H1 (cell line): ENCODE measurements at regions not wholly inside any gene's neighbourhood (a gene's known extent, or its start where the extent isn't known, plus 50 kb on each side); places are given as distances from the start of the nearest gene placed in this dataset.

Experiments
- CTCF ChIA-PET: fragments of 300-600 bp; sonication (Branson Sonifier 250); formaldehyde crosslinking; loops from one replicate; lab custom pipeline; 2021; ENCODE audit not compliant: partially characterized antibody; lab: Charles Lee
- POLR2A ChIA-PET: fragments of 300-600 bp; sonication (Branson Sonifier 250); formaldehyde crosslinking; loops from one replicate; lab custom pipeline; 2021; ENCODE audit warnings: inconsistent platforms; ENCODE audit not compliant: partially characterized antibody; lab: Charles Lee
- DNase-seq, 2 experiments: peaks; one replicate each; pipeline versions ENCODE4 v3.0.0 to v3.0.0-alpha.2; 2010 to 2022; ENCODE audit warnings: low spot score in 2 of 2, low read depth in 1 of 2, mixed read lengths in 1 of 2
- FAIRE-seq: peaks from 2 replicates; lab custom pipeline; 2011; peaks lifted over from hg19 to GRCh38; lab: Jason Lieb, UNC
- H2AFZ ChIP-seq: 2 replicates; pipeline ENCODE4 v1.8.1; 2012; ENCODE audit warnings: low read length, inconsistent platforms
- H2AK5ac ChIP-seq: 2 replicates; pipeline ENCODE4 v1.6.1; 2013; ENCODE audit warnings: low read depth, low read length
- H2BK120ac ChIP-seq: replicated peaks from 2 replicates; pipeline ENCODE3; 2013; ENCODE audit warnings: low read depth, low read length, inconsistent platforms
- H2BK12ac ChIP-seq: 2 replicates; pipeline ENCODE4 v1.6.1; 2013; ENCODE audit warnings: low read depth, low read length
- H2BK15ac ChIP-seq: 2 replicates; pipeline ENCODE4 v1.6.1; 2013; ENCODE audit warnings: low read length
- H2BK20ac ChIP-seq: 2 replicates; pipeline ENCODE4 v1.6.1; 2013; ENCODE audit warnings: low read length
- H2BK5ac ChIP-seq: 2 replicates; pipeline ENCODE4 v1.6.1; 2013; ENCODE audit warnings: low read depth, low read length
- H3K14ac ChIP-seq: 2 replicates; pipeline ENCODE4 v1.6.1; 2013; ENCODE audit warnings: inconsistent platforms; ENCODE audit not compliant: insufficient read length
- H3K18ac ChIP-seq: 2 replicates; pipeline ENCODE4 v1.6.1; 2013; ENCODE audit warnings: low read length; ENCODE audit errors: extremely low read depth
- H3K23ac ChIP-seq: 2 replicates; pipeline ENCODE4 v1.6.1; 2013; ENCODE audit warnings: inconsistent platforms; ENCODE audit not compliant: insufficient read length
- H3K23me2 ChIP-seq: 2 replicates; pipeline ENCODE4 v1.6.1; 2013; ENCODE audit warnings: low read depth, low read length
- H3K27ac ChIP-seq: 2 replicates; pipeline ENCODE4 v1.6.1; 2011; ENCODE audit warnings: low read depth, low read length, inconsistent platforms
- H3K27me3 ChIP-seq, 4 experiments: replicated peaks in 1 of 4; 1 replicate in 1 of 4; 2 replicates in 3 of 4; pipeline versions ENCODE4 v1.6.1 to v1.8.1; 2011 to 2013; ENCODE audit warnings: low read length in 3 of 4, mild to moderate bottlenecking in 3 of 4, inconsistent platforms in 2 of 4, mixed read lengths in 2 of 4, moderate library complexity in 1 of 4; ENCODE audit not compliant: control insufficient read depth in 3 of 4, insufficient read depth in 3 of 4; ENCODE audit errors: extremely low read depth in 1 of 4
- H3K36me3 ChIP-seq, 4 experiments: 2 replicates each; pipeline versions ENCODE4 v1.6.1 to v1.8.1; 2011 to 2013; ENCODE audit warnings: mild to moderate bottlenecking in 4 of 4, low read length in 3 of 4, moderate library complexity in 2 of 4, control low read depth in 1 of 4, inconsistent platforms in 1 of 4; ENCODE audit not compliant: insufficient read depth in 4 of 4, control insufficient read depth in 2 of 4
- H3K4ac ChIP-seq: replicated peaks from 2 replicates; pipeline ENCODE3; 2013; ENCODE audit warnings: low read length, low read depth, mixed read lengths, inconsistent platforms; ENCODE audit not compliant: insufficient read length
- H3K4me1 ChIP-seq, 4 experiments: replicated peaks in 1 of 4; 1 replicate in 1 of 4; 2 replicates in 3 of 4; pipeline versions ENCODE4 v1.6.1 to v1.8.1; 2011 to 2013; ENCODE audit warnings: low read length in 3 of 4, inconsistent platforms in 2 of 4, mixed read lengths in 1 of 4; ENCODE audit not compliant: insufficient read depth in 4 of 4, control insufficient read depth in 3 of 4
- H3K4me2 ChIP-seq, 2 experiments: 2 replicates each; pipeline versions ENCODE4 v1.6.1 to v1.8.1; 2011 to 2013; ENCODE audit warnings: low read depth in 2 of 2, low read length in 2 of 2, control low read depth in 1 of 2, inconsistent platforms in 1 of 2, mild to moderate bottlenecking in 1 of 2; ENCODE audit not compliant: insufficient read depth in 1 of 2
- H3K4me3 ChIP-seq, 4 experiments: fragments of 200-600, 300-600 bp in 1 of 4; sonication (generic), shearing (Covaris generic), sonication (Bioruptor Twin) in 1 of 4; 2 replicates each; pipeline versions ENCODE4 v1.5.1 to v1.8.1; 2011 to 2016; ENCODE audit warnings: low read length in 4 of 4, low read depth in 3 of 4, control low read depth in 2 of 4, inconsistent platforms in 2 of 4, mild to moderate bottlenecking in 2 of 4, mixed read lengths in 1 of 4, moderate library complexity in 1 of 4; ENCODE audit not compliant: insufficient read depth in 2 of 4; ENCODE audit errors: extremely low read depth in 1 of 4
- H3K56ac ChIP-seq: replicated peaks from 2 replicates; pipeline ENCODE3; 2013; ENCODE audit warnings: low read depth, mild to moderate bottlenecking, mixed read lengths, low read length, inconsistent platforms; ENCODE audit not compliant: insufficient read length
- H3K79me1 ChIP-seq: 2 replicates; pipeline ENCODE4 v1.6.1; 2013; ENCODE audit warnings: low read depth, low read length, control low read depth
- H3K79me2 ChIP-seq, 2 experiments: 2 replicates each; pipeline versions ENCODE4 v1.6.1 to v1.8.1; 2012 to 2013; ENCODE audit warnings: low read length in 2 of 2, mild to moderate bottlenecking in 2 of 2, inconsistent platforms in 1 of 2; ENCODE audit not compliant: insufficient read depth in 2 of 2, control insufficient read depth in 1 of 2
- H3K9ac ChIP-seq, 4 experiments: replicated peaks in 1 of 4; 1 replicate in 1 of 4; 2 replicates in 3 of 4; pipeline versions ENCODE4 v1.6.1 to v1.8.1; 2011 to 2013; ENCODE audit warnings: low read depth in 3 of 4, low read length in 3 of 4, control low read depth in 2 of 4, mild to moderate bottlenecking in 2 of 4, moderate library complexity in 2 of 4, inconsistent platforms in 1 of 4; ENCODE audit errors: extremely low read depth in 1 of 4
- H3K9me3 ChIP-seq, 2 experiments: 2 replicates each; pipeline versions ENCODE4 v1.6.1 to v1.8.1; 2012 to 2013; ENCODE audit warnings: mild to moderate bottlenecking in 2 of 2, moderate library complexity in 2 of 2, control low read depth in 1 of 2, inconsistent platforms in 1 of 2, low read depth in 1 of 2, low read length in 1 of 2, mixed read lengths in 1 of 2; ENCODE audit not compliant: insufficient read depth in 2 of 2
- H4K20me1 ChIP-seq, 2 experiments: replicated peaks in 1 of 2; 2 replicates each; pipeline versions ENCODE3 to v1.8.1; 2011 to 2013; ENCODE audit warnings: inconsistent platforms in 2 of 2, low read length in 2 of 2, mild to moderate bottlenecking in 1 of 2; ENCODE audit not compliant: insufficient read depth in 2 of 2, control insufficient read depth in 1 of 2
- H4K5ac ChIP-seq: 2 replicates; pipeline ENCODE4 v1.6.1; 2013; ENCODE audit warnings: low read length, low read depth, mixed read lengths, inconsistent platforms; ENCODE audit not compliant: insufficient read length
- H4K8ac ChIP-seq: 2 replicates; pipeline ENCODE4 v1.8.0; 2013; ENCODE audit warnings: mild to moderate bottlenecking, moderate library complexity, low read length, inconsistent platforms; ENCODE audit not compliant: insufficient read depth; ENCODE audit errors: extremely low read depth
- H4K91ac ChIP-seq: replicated peaks from 2 replicates; pipeline ENCODE3; 2013; ENCODE audit warnings: low read length, mixed read lengths, inconsistent platforms; ENCODE audit not compliant: insufficient read length
- BACH1 ChIP-seq: IDR thresholded peaks from 2 replicates; pipeline ENCODE4 v1.6.1; 2012; ENCODE audit warnings: low read length, improper control_type of control experiment
- BRCA1 ChIP-seq: IDR thresholded peaks from 2 replicates; pipeline ENCODE4 v1.6.1; 2012; ENCODE audit warnings: low read depth, low read length, improper control_type of control experiment
- GTF2F1 ChIP-seq: IDR thresholded peaks from 2 replicates; pipeline ENCODE4 v1.6.1; 2012; ENCODE audit warnings: low read depth, low read length, improper control_type of control experiment, borderline replicate concordance
- TEAD4 ChIP-seq: IDR thresholded peaks from 2 replicates; pipeline ENCODE4 v1.6.1; 2012; ENCODE audit warnings: low read depth, low read length, inconsistent platforms, mixed read lengths
- ZNF274 ChIP-seq: IDR thresholded peaks from 2 replicates; pipeline ENCODE4 v1.7.0; 2012; ENCODE audit warnings: low read length, borderline replicate concordance; ENCODE audit errors: extremely low read depth
- WGBS, 2 experiments: shearing (Covaris generic) in 1 of 2; methylation state at CpG; one replicate each; pipeline versions ENCODE4 v1.1.6 to v1.1.7; 2013 to 2015; ENCODE audit warnings: low lambda C conversion rate in 2 of 2, mixed read lengths in 2 of 2, inconsistent platforms in 1 of 2, low coverage in 1 of 2, missing lambda C conversion rate in 1 of 2; ENCODE audit not compliant: insufficient replicate concordance in 2 of 2, insufficient coverage in 1 of 2, insufficient read length in 1 of 2; ENCODE audit errors: extremely low coverage in 1 of 2, missing lambda C conversion rate in 1 of 2; 5-methylcytosine and 5-hydroxymethylcytosine counted together
- TF ChIP-seq, protein P1 (sequence below), 3 experiments: IDR thresholded peaks; 1 replicate in 2 of 3; 2 replicates in 1 of 3; pipeline versions ENCODE4 v1.5.1 to v1.6.1; 2011; ENCODE audit warnings: low read length in 3 of 3, mild to moderate bottlenecking in 3 of 3, inconsistent platforms in 2 of 3, low read depth in 1 of 3, moderate library complexity in 1 of 3; ENCODE audit not compliant: insufficient read depth in 1 of 3; ENCODE audit errors: control extremely low read depth in 1 of 3

- no peak for FAIRE-seq
- Histone ChIP-seq H3K27ac (0 out of 2 replicates have a peak overlapping the region, but pooled peaks have one; percentile 15), H3K56ac (no peak overlapping the region)
These were observed 158.6 kb downstream of the MIS18A start for GRCh38 chr21:32120230-32120629.

More at GRCh38 chr21:32120230-32120629, 158.6 kb downstream of the MIS18A start:
- H3K79me1 ChIP-seq = no peaks in the 10 kb centered on the region
- no peak overlapping the region for H2AFZ ChIP-seq
- DNase-seq = no peak
- no peak overlapping the region for H3K4me2 ChIP-seq
- no peaks in the 10 kb centered on the region for H3K79me2 ChIP-seq
- no peak overlapping the region for H3K23ac ChIP-seq
- no peak overlapping the region for H3K14ac ChIP-seq
- H3K36me3 ChIP-seq = no peaks in the 10 kb centered on the region
- H4K5ac ChIP-seq = no peak overlapping the region
- H3K4me1 ChIP-seq = no peaks in the 10 kb centered on the region
- no peaks in the 10 kb centered on the region for H3K27me3 ChIP-seq
- H3K23me2 ChIP-seq = no peaks in the 10 kb centered on the region; the same call in 1 of the 2 replicates
- H4K91ac ChIP-seq = no peak overlapping the region
- ChIA-PET CTCF (interaction anchor here (0.6 to 2.1 kb wide), 7 partner anchors 9 to 86 kb away, joined by 3 to 7 read pairs (median 3); no protein-coding TSS in a partner anchor), POLR2A (no interaction called here)
- no peak overlapping the region for H4K8ac ChIP-seq
- 89% methylated on average over 3 of the region's 3 CpGs; no CpG with 5 or more reads in 1 of the 2 experiments for WGBS, 2 experiments
- no peak overlapping the region for H3K18ac ChIP-seq
- no peaks in the 10 kb centered on the region for H4K20me1 ChIP-seq
- no peak overlapping the region for H3K4ac ChIP-seq
- H2BK20ac ChIP-seq = no peak overlapping the region
- H2BK5ac ChIP-seq = no peak overlapping the region
- H2BK120ac ChIP-seq = no peak overlapping the region
- no peak overlapping the region for H2BK15ac ChIP-seq
- H3K4me3 ChIP-seq = no peak overlapping the region
- TF ChIP-seq, protein P1, sequence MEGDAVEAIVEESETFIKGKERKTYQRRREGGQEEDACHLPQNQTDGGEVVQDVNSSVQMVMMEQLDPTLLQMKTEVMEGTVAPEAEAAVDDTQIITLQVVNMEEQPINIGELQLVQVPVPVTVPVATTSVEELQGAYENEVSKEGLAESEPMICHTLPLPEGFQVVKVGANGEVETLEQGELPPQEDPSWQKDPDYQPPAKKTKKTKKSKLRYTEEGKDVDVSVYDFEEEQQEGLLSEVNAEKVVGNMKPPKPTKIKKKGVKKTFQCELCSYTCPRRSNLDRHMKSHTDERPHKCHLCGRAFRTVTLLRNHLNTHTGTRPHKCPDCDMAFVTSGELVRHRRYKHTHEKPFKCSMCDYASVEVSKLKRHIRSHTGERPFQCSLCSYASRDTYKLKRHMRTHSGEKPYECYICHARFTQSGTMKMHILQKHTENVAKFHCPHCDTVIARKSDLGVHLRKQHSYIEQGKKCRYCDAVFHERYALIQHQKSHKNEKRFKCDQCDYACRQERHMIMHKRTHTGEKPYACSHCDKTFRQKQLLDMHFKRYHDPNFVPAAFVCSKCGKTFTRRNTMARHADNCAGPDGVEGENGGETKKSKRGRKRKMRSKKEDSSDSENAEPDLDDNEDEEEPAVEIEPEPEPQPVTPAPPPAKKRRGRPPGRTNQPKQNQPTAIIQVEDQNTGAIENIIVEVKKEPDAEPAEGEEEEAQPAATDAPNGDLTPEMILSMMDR (IDR thresholded peaks at IDR 0.05; ENCODE audit: control extremely low read depth in 1 of 3, insufficient read depth in 1 of 3, low read depth in 1 of 3, low read length in 3 of 3) = no peak
- TF ChIP-seq TEAD4 = no peak
- TF ChIP-seq GTF2F1 = no peak
- no peak for TF ChIP-seq BRCA1
- TF ChIP-seq BACH1 = no peak
- TF ChIP-seq ZNF274 = no peak
- H3K9me3 ChIP-seq = no peaks in the 10 kb centered on the region; a peak in 1 of 4 replicates
- no peak overlapping the region for H2BK12ac ChIP-seq
- no peak overlapping the region for H3K9ac ChIP-seq
- H2AK5ac ChIP-seq = no peak overlapping the region
